Gastroesophageal sphincter (tissue), 3 donors: ENCODE measurements at regions not wholly inside any gene's neighbourhood (a gene's known extent, or its start where the extent isn't known, plus 50 kb on each side); places are given as distances from the start of the nearest gene placed in this dataset.

Source experiments
- CTCF ChIP-seq, 4 experiments: fragments of 200-600 bp in 2 of 4; fragments of 450-650 bp in 2 of 4; sonication (generic) in 1 of 4; IDR thresholded peaks; one replicate each; pipeline ENCODE4 v1.5.1; 2017 to 2019; ENCODE audit warnings: antibody characterized with exemption in 4 of 4, mild to moderate bottlenecking in 2 of 4, moderate library complexity in 2 of 4
- POLR2A ChIP-seq, 2 donors: fragments of 450-650 bp; IDR thresholded peaks; one replicate each; pipeline ENCODE4 v1.6.1; 2017; ENCODE audit warnings: antibody characterized with exemption in 2 of 2, mild to moderate bottlenecking in 2 of 2, moderate library complexity in 1 of 2
- POLR2AphosphoS5 ChIP-seq: sonication (generic); formaldehyde crosslinking; IDR thresholded peaks from one replicate; pipeline ENCODE4 v1.6.1; 2017; ENCODE audit warnings: antibody characterized with exemption

- TF ChIP-seq CTCF (IDR thresholded peaks at IDR 0.05) (no peak), POLR2A (IDR thresholded peaks at IDR 0.05) (no peak), POLR2AphosphoS5 (no peak)
These were observed 294.3 kb upstream of the BMP2 start for GRCh38 chr20:6473197-6473596.
